ENCODE measurements at regions not wholly inside any gene's neighbourhood (a gene's known extent, or its start where the extent isn't known, plus 50 kb on each side); places are given as distances from the start of the nearest gene placed in this dataset.

DNA sequence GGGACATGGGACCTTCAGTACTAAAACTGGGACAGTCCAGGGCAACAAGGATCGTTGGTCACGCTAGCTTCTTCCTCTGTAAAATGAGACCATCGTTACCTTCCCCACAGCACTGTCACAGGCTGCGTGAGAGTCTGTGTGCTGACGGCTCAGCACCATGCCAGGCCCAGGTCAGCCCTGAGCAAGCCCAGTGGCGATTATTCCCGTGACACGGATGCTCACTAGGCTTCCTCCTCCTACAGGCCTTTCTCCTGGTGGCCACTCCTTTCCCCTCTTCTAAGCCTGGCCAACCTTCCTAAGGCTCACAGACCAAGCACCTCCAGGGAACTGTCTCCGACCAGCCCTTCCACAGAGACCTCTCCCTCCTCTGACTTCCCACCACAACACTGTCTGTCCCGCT lies 69.3 kb upstream of the RUNX3 start:
- DNase-seq = no peak

DNA sequence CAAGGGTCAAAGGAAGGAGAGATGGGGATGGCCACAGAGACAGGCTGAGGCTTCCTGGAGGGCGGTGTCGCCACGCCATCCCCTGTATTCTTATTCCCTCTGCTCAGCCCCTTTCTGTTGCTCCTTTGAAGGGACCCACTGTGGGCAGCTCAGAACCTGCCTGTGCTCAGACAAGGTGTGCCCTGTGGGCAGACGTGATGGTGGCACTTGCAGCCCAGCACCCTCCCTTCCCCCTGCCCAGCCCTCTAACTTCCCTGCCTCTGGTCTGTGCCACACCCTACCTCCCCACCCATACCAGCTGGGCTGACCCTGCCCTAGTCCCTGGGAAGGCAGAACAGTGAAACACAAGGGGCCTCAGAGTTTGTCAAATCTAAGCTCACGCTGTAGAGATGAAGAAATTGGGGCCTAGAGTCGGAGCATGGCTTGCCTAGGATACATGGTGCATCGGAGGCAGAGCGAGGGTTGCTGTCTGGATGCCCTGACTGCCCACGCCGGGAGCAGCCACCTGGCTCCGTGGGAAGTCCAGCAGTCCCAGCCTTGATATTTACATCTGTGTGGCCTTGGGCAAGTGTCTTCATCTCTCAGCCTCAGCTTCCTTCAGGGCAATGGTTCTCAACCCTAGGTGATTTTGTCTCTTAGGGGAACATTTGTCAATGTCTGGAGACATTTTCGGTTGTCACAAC lies 68.6 kb upstream of the RUNX3 start:
- no peak for DNase-seq

DNA sequence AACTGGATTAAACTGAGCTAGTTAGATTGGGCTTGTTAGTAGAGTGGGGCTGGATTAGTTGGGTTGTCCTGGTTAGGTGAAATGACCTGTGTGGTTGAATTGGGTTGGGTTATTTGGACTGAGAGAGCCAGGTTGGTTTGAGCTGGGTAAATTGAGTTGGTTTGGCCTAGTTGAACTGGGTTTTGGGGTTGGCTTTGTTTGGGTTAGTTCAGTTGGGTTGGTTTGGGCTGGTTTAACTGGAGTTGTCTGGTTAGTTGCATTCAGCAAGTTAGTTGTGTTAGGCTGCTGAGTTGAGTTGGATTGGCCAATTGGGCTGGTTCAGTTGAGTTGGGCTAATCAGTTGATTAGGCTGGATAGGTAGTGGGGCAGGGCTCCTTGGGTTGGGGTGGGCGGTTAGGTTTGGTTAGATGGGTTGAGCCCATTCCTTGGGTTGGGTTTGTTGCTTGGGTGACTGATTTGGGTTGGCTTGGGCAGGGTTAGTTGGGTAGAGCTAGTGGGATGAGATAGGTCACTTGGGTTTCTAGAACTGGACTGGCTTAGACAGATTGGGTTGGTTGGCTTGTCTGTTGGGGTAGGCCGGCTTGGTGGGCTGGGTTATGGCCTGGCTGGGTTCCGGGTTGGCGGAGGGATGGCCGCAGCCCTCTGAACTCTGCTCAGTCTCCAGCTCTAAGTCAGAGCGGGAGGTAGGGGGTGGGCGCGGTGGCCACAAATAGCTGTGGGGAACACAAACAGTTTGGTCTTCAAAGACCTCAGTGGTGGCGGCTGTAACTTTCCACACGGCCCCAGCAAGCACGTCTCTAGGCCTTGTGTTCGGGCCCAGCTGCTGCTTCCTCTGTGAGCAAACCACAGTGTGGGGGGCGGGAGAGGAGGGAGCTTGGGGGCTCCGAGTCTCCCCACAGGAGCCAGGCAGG lies 67.2 kb upstream of the RUNX3 start:
- no peak for DNase-seq

DNA sequence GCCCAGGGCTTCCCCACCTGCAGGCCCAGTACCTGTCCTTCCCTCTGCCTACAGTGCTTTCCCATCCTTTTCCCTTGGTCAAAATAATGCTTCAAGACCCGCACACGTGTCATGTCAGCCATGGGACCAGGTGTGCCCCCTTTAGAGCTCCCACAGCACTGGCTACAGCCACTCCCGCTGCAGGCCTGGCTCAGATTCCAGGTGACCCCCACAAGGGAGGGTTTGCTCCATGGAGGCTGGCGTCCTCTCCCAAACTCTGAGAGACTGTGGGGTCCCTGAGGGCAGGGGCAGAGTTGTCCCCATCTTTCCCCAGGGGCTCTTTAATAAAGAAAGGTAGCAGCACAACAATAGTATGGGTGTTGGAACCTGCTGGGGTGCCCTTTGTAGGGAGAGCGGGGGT lies 66.4 kb upstream of the RUNX3 start:
- no peak for DNase-seq

DNA sequence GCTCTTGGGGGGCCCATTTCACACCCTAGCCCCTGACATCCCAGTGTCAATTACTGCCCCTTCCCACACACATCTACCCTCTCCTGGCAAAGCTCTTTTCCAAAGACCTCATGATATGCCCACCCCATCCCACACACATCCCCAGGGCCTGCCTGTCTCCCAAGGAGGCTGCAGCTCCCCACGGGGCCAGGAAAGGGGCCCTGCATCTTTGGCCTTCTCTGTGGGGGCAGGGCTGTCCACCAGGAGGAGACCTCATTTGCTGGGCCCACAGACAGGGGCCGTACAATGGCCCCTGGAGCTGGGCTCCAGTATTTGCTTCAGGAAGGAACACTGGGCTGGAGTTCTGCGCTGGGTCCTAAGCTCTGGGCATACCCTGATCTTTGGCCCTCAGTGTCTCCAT lies 65.6 kb upstream of the RUNX3 start:
- DNase-seq = no peak

DNA sequence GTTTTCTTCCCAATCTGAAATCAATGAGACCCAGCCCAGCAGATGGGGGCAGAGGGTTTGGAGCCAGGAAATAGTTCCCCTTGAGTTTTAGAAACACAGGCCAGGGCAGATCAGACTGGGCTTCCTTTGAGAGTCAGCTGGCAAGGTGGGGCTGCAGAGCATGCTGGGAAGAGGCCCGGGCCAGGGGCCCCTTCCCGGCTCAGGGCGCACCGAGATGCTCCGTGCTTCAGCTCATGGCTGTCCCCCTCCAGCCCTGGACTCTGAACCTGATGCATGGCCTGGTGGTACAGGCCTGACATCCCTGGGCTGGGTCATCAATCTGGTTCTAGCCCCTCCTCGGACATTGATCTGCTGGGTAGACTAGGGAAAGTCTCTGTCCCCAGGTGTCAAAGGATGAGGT lies 65.1 kb upstream of the RUNX3 start:
- DNase-seq = no peak

DNA sequence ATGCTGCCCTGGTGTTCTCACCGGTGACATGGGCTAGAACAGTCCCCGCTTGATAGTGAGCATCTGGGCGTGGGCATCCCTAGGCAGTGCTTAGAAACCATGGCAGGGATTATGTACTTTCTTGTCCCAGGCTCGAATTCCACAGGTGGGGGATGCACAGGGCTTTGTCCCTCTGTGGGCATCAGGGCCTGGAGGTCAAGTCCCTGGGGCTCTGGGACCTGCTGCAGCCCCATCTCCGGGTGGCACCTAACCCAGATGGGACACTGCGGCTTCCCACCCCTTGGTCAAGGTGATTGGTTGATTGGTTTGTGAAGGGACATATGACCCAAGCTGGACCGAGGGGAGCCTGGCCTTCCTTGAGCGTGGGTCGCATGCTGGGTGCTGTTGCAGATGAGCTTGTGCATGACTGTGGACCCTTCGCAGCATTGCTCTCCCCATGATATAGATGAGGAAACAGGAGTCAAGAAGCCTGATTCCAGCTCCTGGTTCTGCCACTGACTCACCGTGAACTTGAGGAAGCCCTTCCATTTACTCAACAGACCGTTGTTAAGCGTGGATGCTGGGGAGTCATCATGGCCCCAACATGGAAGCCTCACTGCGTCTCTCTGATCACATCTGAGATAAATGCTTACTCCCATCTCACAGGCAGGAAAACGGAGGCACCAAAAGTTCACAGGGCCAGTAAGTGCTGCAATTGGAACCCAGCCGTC lies 64.0 kb upstream of the RUNX3 start:
- no peak for DNase-seq

DNA sequence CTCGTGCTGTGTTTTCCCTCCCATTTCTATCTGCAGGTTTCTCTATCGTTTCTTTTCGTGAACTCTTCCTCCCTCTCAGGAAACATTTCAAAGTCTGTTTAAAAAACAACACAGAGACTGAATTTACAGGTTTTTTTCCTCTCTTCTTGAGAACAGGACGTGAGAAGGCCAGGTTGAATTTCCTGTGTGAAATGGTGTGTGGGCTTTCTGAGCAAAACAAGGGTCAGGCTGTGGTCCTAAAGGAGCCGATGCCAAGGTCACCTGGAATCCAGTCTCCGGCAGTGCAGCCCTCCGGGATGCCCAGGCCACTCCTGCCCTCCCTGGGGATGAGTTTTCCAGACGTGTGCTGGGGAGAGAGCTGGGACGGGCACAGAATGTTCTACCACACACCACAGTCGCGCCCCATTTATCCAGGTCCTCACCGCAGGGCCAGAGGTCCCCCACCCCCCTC lies 62.7 kb upstream of the RUNX3 start:
- no peak for DNase-seq

DNA sequence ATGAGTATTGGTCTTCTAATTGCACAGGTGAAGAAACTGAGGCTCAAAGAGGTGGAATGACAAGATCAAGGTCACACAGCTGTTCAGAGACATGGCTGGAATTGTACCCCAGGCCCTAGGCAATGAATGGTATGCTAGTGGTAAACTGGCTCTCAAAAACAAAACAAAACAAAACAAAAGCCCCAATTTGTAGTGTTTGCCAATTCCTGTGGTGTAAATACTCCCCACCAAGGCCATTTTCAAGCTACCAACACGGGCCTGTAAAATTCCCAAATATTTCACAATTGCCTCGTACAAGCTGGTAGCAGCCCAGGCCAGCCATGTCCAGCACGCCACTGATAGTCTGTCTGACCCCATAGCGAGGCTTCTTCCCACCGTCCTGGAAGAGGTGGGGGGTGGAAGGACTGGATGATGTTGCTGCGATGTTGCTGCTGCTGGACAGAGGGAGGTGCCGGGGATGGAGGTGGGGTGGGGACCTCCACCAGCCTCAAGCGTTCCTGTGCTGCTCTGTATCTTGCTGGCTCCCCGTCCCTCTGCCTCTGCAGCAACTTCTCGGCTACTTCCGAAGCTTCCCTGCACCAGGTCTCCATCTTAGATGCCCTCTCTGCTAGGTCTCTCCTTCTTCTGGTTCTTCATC lies 62.2 kb upstream of the RUNX3 start:
- DNase-seq = no peak

DNA sequence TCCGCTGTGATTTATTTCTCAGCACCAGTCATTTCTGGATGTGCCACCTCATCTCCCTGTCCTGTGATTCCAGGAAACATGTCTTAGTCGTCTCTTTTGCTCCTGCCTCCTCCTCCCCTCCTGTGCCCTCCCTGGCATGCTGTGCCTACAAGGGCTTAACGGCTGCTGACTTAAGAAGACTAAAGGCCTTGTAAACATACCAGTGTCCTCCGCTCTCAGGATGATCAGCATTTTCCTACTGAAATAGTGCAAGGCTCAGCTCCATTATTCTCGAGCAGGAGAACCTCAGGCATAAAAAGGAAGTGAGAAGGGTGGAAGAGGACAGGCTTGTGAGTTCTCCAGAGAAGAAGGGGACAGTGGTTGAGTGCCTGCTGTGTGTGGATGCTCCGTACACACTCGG lies 61.6 kb upstream of the RUNX3 start:
- no peak for DNase-seq

DNA sequence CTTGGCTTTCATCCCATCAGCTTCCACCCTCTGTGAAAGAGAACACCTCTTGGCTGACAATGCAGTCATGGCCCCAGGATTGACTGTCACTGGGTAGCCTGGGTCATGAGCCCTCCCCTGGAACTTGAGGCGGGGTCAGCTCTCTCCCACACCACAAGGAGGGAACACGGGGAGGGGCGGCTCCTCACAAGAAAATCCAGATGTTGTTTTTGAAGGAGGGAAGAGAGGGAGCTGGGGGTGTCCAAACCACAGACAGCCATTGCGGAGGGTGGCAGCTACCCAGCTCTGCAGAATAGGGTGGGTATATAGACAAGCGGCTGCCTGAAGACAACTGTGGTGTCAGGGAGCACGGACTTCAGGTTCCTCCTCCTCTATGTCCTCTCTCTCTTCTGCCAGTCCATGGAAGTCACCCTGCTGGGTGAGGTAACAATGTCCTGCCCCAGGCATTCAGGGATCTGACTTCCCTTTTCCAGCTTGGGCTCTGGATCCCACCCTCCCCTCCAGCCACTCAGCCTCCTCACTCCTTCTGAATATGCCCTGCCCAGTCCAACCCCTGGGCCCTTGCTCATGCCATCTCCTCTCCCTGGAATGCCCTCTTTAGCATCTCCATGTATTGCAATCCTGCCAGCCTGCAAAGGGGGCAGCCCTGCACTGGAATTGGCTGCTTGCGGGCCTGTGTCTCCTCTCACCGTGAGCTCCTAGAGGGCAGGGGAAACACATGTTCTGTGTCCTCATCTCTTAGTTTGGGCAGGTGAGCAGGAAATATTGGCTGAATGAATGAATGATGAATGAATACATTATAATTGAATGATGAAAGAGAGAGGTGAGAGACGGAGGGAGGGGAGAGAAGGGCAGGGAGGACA lies 60.9 kb upstream of the RUNX3 start:
- DNase-seq = no peak

DNA sequence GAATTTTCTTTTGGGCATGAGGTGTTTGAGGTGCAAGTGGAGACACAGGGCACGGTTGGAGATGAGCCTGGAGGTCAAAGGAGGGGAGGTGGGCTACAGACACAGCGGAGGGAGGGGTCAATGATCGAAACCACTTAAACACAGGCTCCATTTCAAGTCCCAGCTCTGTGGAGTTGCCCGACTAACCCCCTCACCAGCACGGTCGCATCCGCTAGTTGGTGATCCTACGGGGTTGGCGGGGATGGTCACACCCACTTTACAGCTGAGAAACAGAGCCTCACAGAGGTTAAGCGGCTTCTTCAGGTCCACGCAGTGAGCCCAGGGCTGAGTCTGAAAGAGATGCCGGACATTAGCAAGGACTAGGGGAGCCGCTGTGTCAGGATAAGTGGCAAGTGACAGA lies 60.1 kb upstream of the RUNX3 start:
- DNase-seq = no peak

DNA sequence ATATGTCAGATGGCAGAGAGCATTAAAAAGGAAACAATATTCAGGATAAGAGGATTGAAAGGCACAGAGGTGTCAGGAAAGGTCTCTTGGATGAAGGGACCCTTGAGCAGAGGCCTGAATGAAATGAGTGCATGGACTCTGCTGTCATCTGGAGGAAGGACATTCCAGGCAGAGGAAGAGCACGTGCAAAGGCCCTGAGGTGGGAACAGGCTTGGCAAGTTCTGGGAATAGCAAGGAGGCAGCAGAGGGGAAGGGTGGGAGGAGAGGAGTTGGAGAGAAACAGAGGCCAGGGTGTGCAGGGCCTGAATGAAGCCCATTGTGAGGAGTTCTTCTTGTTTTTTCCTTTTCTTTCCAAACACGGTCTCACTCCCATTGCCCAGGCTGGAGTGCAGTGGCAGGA lies 59.0 kb upstream of the RUNX3 start:
- DNase-seq = no peak

DNA sequence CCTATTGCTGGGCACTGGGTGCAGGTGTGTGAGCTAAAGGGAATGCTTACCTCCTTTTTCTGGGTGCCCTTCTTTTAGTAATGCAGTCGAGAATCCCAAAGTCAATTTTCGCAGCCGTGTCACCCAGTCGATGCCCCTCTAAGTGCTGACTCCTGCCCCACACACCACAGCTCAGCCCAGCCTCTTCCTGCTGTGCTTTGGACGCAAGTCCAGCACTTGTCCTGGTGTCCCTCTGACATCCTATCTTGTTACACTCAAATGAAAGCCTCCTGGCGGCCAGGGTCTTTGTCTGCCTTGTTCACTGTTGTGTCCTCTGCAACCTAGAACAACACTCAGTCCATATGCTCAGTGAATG lies 58.5 kb upstream of the RUNX3 start:
- no peak for DNase-seq

DNA sequence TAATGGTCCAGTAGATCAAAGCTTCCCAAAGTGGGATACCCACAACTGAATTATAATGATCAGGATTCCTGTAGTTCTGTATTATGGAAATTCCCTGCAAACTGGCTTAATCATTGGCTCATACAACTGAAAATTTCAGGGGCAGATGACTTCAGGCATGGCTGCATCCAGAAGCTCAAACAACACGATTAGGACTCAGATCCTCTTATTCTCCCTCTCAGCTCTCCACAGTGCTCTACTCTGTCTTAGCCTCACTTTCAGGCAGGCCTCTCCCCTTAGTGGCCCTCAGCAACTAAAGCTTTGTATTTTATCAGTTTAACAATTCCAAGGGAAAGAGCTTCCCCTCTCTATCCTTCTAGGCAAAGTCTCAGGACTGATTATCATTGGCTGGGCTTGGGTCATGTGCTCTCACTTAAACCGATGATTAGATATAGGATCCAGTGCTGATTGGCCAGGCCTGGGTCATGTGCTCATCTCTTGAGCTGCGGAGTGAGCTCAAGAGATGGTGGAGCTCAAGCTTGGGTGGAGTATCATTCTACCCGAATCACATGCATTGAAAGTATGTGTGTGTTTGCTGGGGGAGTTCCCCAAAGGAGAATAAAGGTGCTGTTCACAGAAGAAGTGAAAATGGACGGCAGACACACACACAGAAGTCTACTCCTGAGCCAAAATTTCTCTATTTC lies 57.9 kb upstream of the RUNX3 start:
- DNase-seq = no peak

DNA sequence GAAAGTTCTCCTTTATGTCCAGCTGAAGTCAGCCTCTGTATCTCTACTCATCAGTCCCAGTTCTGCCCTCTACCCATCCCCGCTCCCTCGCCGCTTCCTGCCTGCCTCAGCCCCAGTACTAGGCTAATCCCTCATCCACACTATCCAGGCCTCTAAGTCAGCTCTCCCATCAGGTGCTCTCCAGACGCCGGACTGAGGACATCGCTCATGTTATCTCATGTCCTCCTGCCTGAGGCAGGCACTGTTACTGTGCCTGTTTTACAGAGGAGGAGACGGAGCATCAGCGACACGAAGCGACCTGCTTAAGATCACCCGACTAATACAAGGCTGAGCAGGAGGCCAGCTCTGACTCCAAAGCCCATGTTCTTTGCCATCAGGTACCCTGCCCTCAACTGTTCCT lies 57.3 kb upstream of the RUNX3 start:
- DNase-seq = no peak

DNA sequence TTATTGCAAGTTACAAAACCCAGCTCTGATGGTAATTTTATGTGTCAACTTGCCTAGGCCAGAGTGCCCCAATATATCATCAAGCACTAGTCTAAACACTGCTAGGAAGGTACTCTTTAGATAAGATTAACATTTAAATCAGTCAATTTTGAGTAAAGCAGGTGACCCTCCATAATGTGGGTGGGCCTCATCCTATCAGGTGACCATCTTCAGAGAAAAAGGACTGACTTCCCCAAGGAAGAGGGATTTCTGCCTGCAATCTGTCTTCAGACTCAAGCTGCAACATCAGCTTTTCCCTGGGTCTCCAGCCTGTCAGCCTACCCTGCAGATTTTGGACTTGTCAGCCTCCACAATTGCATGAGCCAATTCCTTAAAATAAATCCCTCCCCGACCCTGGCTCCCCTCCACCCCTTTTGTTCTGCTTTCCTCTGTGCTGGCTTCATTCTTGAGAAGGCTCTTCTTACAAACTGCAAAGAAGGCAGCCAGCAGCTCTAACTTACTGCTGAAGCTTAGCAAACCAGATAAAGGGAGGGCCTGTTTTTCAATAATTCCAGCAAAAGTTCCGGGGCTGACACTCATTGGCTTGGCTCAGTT lies 56.4 kb upstream of the RUNX3 start:
- DNase-seq = no peak

DNA sequence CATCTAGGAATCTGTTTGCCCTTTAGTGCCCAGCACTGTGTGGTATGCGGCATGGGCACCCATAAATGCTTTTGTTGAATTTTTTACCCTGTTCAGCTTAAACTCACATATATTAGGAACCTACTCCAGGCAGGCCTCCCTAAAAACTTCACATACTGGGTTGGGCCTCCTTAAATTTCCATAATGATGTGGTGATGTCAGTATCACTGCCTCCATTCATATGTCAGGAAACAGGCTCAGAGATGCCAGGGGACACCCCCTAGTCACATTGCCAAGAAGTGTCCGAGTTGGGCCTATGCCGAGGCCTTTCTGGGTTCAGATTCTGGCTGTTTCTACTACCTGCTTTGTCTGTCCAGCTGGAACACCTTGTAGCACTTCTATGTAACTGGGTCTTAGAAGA lies 55.7 kb upstream of the RUNX3 start:
- DNase-seq = no peak

DNA sequence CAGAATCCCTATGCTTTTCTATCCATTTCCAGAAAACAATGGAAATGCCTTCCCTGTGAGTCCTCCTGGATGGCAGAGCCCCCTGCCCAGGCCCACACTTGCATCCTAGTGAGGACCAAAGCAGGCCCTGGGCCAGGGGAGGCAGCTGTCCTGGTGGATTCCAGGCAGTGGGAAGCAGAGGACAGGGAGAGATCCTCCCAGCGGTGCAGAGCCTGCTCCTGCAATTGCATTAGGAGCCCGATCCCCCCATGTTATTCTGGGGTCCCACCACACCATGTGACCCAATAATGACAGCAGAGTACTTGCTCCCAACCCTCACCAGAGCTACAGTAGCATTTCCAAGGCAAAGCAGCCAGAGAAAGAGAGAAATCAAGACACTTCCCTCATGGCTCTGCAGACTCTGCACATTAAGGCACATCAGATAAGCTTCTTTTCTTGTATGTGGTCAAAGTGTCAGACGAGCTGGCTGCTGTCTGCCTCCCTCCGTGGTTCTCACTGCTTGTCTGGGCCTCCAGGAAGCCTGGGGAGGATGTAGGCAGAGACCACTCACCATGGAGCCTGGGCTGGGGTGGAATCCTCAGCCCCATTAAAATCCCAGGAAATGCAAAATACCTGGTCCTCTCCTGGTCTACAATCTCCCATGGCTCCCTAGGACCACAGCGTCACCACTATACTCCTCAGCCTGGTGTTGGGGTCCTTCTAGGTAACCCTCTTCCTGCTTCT lies 54.9 kb upstream of the RUNX3 start:
- DNase-seq = no peak

DNA sequence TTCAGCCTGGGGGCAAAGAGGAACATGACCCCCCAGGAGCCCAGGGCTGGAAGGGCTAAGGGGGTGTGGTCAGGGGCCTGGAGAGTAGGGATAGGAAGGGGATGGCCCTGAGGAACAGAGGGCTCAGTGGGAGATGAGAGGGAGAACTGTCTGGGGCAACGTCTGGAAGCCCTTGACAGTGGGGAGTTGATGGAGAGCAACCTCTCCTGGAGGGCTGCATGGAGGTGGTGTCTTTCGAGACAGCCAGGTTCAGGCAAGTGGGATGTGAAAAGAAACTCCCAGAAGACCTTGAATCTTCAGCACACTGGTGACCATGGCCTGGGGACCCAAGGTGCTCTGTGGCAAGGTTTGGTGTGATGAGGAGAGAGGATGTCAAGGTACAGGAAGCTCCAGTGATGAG lies 54.2 kb upstream of the RUNX3 start:
- DNase-seq = no peak

All from NCI-H146 (cell line).